ENCODE measurements at regions not wholly inside any gene's neighbourhood (a gene's known extent, or its start where the extent isn't known, plus 50 kb on each side); places are given as distances from the start of the nearest gene placed in this dataset.

DNA sequence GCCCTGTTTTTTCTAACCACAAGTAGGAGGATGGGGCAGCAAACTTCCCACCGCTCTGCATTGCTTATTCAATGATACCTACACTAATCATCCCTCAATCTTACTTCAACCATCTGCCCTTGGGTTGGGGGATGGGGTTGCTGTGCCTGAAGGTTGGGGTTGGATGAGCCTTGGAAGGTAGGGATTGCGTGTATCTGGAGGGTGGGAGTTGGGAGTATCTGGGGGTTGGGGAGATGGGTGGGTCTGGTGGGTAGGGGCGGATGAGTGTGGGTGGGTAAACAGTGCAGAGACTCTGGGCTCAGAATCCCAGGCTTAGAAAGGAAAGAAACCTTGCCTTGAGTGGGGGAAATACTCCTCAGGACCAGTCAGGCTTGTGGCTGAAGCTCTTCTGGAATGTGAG, 467.4 kb downstream of the DIRAS2 start:
- H3K9me3 ChIP-seq (ENCODE audit: low read depth) = no peaks in the 10 kb centered on the region
- DNase-seq (ENCODE audit: low spot score) = no peak
- no peak for TF ChIP-seq EZH2phosphoT487 (IDR thresholded peaks at IDR 0.05; ENCODE audit: low read depth, severe bottlenecking, unreplicated experiment)
- TF ChIP-seq, protein P1, sequence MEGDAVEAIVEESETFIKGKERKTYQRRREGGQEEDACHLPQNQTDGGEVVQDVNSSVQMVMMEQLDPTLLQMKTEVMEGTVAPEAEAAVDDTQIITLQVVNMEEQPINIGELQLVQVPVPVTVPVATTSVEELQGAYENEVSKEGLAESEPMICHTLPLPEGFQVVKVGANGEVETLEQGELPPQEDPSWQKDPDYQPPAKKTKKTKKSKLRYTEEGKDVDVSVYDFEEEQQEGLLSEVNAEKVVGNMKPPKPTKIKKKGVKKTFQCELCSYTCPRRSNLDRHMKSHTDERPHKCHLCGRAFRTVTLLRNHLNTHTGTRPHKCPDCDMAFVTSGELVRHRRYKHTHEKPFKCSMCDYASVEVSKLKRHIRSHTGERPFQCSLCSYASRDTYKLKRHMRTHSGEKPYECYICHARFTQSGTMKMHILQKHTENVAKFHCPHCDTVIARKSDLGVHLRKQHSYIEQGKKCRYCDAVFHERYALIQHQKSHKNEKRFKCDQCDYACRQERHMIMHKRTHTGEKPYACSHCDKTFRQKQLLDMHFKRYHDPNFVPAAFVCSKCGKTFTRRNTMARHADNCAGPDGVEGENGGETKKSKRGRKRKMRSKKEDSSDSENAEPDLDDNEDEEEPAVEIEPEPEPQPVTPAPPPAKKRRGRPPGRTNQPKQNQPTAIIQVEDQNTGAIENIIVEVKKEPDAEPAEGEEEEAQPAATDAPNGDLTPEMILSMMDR (IDR thresholded peaks at IDR 0.05; ENCODE audit: poor library complexity) = no peak
- no peak for TF ChIP-seq EZH2 (IDR thresholded peaks at IDR 0.05; ENCODE audit: borderline replicate concordance)
- H3K4me2 ChIP-seq = no peak overlapping the region
- no peak overlapping the region for H3K27ac ChIP-seq
- H3K36me3 ChIP-seq (replicated peaks; ENCODE audit: insufficient read depth, low read depth) = no peaks in the 10 kb centered on the region
- H3K27me3 ChIP-seq = no peaks in the 10 kb centered on the region
- H3K9me2 ChIP-seq (replicated peaks; ENCODE audit: insufficient read depth) = no peaks in the 10 kb centered on the region
- no peak overlapping the region for H3K4me3 ChIP-seq
- WGBS (ENCODE audit: low lambda C conversion rate, missing lambda C conversion rate) = 82% methylated on average over 3 of the region's 3 CpGs
- no peak overlapping the region for H2AFZ ChIP-seq
- H3K79me2 ChIP-seq = no peaks in the 10 kb centered on the region
- H4K20me1 ChIP-seq (ENCODE audit: insufficient read depth, poor library complexity, severe bottlenecking) = no peaks in the 10 kb centered on the region
- H3K4me1 ChIP-seq (ENCODE audit: insufficient read depth) = peaks cover under 1% of the 10 kb centered on the region

DNA sequence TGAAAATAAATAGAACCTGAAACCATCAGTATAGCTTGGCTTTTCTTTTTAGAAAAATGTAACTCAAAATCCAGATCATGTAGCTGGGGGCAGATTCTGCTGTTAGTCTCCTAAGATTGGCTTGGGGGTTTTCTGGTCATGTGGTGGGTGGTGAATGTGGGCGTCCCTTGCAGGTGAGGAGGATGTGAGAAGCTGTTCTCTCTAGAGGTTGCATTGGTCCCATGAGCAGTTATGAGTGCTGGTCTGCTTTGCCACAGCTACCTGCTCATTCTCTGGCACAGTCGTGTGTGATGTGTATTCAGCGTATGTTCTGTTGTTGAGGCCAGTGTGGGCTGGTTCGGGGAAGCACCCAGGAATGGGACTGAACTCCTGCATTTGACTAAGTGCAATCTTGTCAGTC, 466.8 kb downstream of the DIRAS2 start:
- no peak for TF ChIP-seq EZH2phosphoT487 (IDR thresholded peaks at IDR 0.05; ENCODE audit: low read depth, severe bottlenecking, unreplicated experiment)
- TF ChIP-seq EZH2 (IDR thresholded peaks at IDR 0.05; ENCODE audit: borderline replicate concordance) = no peak
- TF ChIP-seq, protein P1 (IDR thresholded peaks at IDR 0.05; ENCODE audit: poor library complexity) = no peak
- Histone ChIP-seq H3K4me1 (ENCODE audit: insufficient read depth) (no peaks in the 10 kb centered on the region), H3K36me3 (replicated peaks; ENCODE audit: insufficient read depth, low read depth) (no peaks in the 10 kb centered on the region), H4K20me1 (ENCODE audit: insufficient read depth, poor library complexity, severe bottlenecking) (no peaks in the 10 kb centered on the region), H3K9me2 (replicated peaks; ENCODE audit: insufficient read depth) (no peaks in the 10 kb centered on the region), H3K4me2 (no peak overlapping the region), H3K9me3 (ENCODE audit: low read depth) (no peaks in the 10 kb centered on the region), H2AFZ (no peak overlapping the region), H3K27me3 (no peaks in the 10 kb centered on the region), H3K79me2 (no peaks in the 10 kb centered on the region), H3K27ac (no peak overlapping the region), H3K4me3 (no peak overlapping the region)
- 94% methylated on average over 4 of the region's 4 CpGs for WGBS (ENCODE audit: low lambda C conversion rate, missing lambda C conversion rate)
- no peak for DNase-seq (ENCODE audit: low spot score)

DNA sequence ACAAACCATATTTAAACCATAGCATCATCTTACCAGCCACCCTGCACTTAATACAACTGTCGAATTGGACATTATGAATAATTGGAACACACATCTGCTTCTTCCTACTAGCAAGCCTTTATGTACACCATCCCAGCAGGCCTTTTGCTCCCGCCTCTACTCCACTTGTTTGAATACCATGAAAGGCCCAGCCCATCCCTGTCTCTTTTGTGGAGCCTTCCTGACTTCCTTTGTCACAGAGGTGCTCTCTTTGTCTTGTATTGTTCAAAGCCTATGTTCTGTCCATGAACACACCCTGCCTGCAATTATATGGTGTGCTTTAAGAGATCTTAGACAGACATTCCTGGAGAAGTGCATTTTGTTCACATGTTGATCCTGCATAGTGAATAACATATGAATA, 465.7 kb downstream of the DIRAS2 start:
- TF ChIP-seq EZH2 (IDR thresholded peaks at IDR 0.05; ENCODE audit: borderline replicate concordance) (no peak), EZH2phosphoT487 (IDR thresholded peaks at IDR 0.05; ENCODE audit: low read depth, severe bottlenecking, unreplicated experiment) (no peak)
- TF ChIP-seq, protein P1 (IDR thresholded peaks at IDR 0.05; ENCODE audit: poor library complexity) = no peak
- no peak overlapping the region for H3K4me3 ChIP-seq
- no peak for DNase-seq (ENCODE audit: low spot score)

DNA sequence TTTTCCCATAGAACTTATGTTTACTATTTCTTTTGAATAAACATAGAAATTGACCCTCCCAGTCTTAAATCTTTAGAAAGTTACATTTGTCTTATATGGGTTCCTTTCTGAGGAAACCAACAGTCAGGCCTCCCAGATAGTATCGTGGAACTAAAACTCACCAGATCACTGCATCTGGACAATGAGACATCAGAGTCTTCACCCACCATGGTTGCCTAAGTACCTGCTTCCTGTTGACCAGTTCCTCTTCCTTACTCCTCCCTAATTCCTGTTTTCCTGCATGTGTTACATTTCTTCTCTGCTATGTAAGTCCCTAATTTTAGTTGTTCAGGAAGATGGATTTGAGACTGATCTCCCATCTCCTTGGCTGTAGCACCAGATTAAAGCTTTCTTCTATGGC, 462.2 kb downstream of the DIRAS2 start:
- no peaks in the 10 kb centered on the region for H3K36me3 ChIP-seq (replicated peaks; ENCODE audit: insufficient read depth, low read depth)
- no peaks in the 10 kb centered on the region for H3K9me2 ChIP-seq (replicated peaks; ENCODE audit: insufficient read depth)
- no peaks in the 10 kb centered on the region for H3K4me1 ChIP-seq (ENCODE audit: insufficient read depth)
- H3K4me2 ChIP-seq = no peak overlapping the region
- H3K4me3 ChIP-seq = no peak overlapping the region
- 83% methylated on average over 1 of the region's 1 CpG for WGBS (ENCODE audit: low lambda C conversion rate, missing lambda C conversion rate)
- H3K79me2 ChIP-seq = no peaks in the 10 kb centered on the region
- no peak for DNase-seq (ENCODE audit: low spot score)
- TF ChIP-seq EZH2phosphoT487 (IDR thresholded peaks at IDR 0.05; ENCODE audit: low read depth, severe bottlenecking, unreplicated experiment) (no peak), EZH2 (IDR thresholded peaks at IDR 0.05; ENCODE audit: borderline replicate concordance) (no peak)
- TF ChIP-seq, protein P1 (IDR thresholded peaks at IDR 0.05; ENCODE audit: poor library complexity) = no peak
- no peak overlapping the region for H3K27ac ChIP-seq
- H3K27me3 ChIP-seq = no peaks in the 10 kb centered on the region
- no peaks in the 10 kb centered on the region for H3K9me3 ChIP-seq (ENCODE audit: low read depth)
- H4K20me1 ChIP-seq (ENCODE audit: insufficient read depth, poor library complexity, severe bottlenecking) = no peaks in the 10 kb centered on the region
- no peak overlapping the region for H2AFZ ChIP-seq

More for the DNA sequence above, 465.7 kb downstream of the DIRAS2 start:
- Histone ChIP-seq H3K36me3 (replicated peaks; ENCODE audit: insufficient read depth, low read depth) (no peaks in the 10 kb centered on the region), H3K9me3 (ENCODE audit: low read depth) (no peaks in the 10 kb centered on the region), H3K27ac (no peak overlapping the region), H3K27me3 (no peaks in the 10 kb centered on the region), H3K9me2 (replicated peaks; ENCODE audit: insufficient read depth) (no peaks in the 10 kb centered on the region), H3K4me2 (no peak overlapping the region), H3K4me1 (ENCODE audit: insufficient read depth) (no peaks in the 10 kb centered on the region), H2AFZ (no peak overlapping the region), H3K79me2 (no peaks in the 10 kb centered on the region), H4K20me1 (ENCODE audit: insufficient read depth, poor library complexity, severe bottlenecking) (no peaks in the 10 kb centered on the region)
- WGBS (ENCODE audit: low lambda C conversion rate, missing lambda C conversion rate) = 88% methylated on average over 2 of the region's 2 CpGs

All from hepatocyte (in vitro differentiated cells).